NCI-H2196 treated with DMSO at 0.1 percent for 48 hours (cell line): ENCODE measurements at regions not wholly inside any gene's neighbourhood (a gene's known extent, or its start where the extent isn't known, plus 50 kb on each side); places are given as distances from the start of the nearest gene placed in this dataset.
"Not testable (repeated sequence)": the region's sequence is repeated elsewhere in the genome, so short reads cannot be mapped to it uniquely, and the experiment has no call there.

Experiments
- DNase-seq: peaks from one replicate; lab custom pipeline; 2025; ENCODE audit not compliant: unreplicated experiment; lab: John Stamatoyannopoulos, UW

DNA sequence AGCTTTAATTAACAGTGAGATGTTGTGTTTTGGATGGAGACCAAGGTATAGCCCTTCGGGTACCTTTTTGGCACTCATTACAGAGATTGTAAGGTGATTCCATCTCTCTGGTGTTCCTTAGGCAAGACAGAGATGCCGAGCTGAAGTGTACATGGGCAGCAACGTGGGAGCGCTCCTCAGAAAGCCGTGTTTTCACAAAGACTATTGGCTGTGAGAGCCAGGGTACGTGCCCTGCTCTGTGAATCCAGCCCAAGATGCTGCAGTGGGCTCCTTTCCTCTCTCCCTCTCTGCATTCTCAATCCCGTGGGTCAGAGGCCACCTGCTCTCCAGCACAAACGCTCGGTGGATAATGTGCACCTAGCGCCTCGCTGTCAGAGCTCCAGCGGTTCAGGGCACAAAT, 203.0 kb upstream of the EPHA4 start:
- no peak for DNase-seq

GRCh38 chr2:221774136-221774535, 202.0 kb upstream of the EPHA4 start:
- DNase-seq, result no peak

DNA sequence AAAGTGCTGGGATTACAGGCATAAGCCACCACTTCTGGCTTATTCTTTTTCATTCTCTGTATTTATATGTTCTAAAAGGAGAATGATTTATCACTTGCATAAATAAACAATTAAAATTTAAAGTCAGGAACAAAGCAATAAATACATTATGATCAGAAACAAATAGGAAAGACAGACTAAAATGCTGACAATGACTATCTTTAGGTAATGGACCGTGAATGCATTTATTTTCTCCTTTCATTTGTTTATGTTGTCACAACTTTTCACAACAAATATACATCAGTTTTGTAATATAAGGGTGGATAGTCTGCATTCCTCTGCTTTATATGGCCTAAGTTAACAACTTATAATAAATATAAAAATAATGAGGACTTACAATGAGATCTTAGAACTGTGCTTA, 199.2 kb upstream of the EPHA4 start:
- DNase-seq, result no peak

- no peak for DNase-seq
Observed at GRCh38 chr2:221767106-221768012, 195.3 kb upstream of the EPHA4 start.

GRCh38 chr2:221762496-221762895, 190.4 kb upstream of the EPHA4 start:
- no peak for DNase-seq

DNA sequence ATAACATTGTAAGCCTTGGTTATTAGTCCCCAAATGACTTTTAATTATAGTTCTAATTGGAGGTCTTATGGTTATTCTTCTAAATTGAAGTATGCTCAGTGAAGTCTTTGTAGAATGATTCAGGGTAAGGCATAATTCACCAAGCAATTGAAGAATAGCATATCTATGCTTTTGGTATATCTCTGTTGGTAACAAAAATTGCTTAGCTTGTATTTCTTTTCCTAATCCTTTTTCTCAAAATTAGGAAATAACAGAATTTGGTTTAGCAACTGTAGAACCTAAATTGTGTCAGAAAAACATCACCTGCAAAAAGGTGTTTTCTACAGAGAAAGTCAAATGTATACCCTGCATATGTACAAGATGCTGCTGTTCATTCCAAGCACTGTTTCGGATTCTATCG, 189.2 kb upstream of the EPHA4 start:
- DNase-seq, result no peak

DNA sequence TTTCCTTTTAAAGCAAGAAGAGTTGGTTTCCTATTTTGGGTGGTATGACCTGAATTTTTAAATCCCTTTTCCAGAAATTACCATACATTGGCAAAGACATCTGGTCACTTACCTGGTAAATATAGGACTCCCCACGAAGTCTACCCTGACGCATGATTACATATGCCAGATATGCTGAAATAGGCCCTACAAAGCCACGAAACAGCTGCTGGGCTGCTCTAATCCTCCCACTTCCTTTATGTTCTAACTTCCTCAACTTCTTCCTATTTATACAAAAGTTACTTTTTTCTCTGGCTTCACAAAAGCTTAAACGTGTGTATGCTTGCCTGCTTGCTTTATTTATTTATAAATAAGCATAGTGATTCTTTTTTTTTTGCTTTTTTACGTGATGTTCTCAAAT, 186.0 kb upstream of the EPHA4 start:
- DNase-seq, result no peak

DNA sequence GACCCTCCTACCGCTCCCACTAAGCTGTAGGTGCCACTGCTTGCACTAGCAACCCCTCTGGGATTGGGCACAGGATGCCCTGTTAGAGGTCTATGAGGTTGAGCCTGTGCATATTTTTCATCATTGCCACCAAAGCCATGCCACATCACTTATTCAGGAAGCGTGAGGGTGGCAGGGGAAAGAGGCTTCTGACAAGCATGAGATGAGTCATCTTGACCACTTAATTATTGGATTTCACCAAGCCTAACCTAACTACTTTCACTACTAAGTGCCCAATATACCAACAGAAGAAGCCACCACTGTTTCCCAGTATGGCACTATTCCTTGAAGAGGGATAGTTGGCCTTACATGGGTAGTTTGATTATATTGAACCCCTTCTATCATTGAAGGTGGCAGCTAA, 181.3 kb upstream of the EPHA4 start:
- DNase-seq, result no peak

DNA sequence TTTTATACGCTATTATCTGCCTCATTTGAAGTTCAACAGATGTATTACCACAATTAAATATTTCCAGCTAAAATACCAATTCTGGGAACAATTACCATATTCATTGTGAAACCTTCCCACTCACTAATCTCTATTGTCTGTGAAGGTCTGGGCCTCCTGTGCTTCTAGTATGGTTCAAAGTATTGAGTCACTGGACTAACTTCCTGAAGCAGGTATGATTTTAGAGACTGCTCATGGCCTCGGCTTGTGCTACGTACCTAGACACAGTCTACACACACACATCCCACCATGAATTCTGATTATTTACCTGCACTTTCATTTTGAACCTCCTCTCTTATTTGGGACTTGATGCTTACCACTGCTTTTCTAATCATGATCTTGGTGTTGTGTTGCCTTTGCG, 180.7 kb upstream of the EPHA4 start:
- DNase-seq, result no peak

- DNase-seq, result no peak
Observed at GRCh38 chr2:221750316-221750715, 178.2 kb upstream of the EPHA4 start.

- no peak for DNase-seq
Observed at GRCh38 chr2:221747289-221747972, 175.3 kb upstream of the EPHA4 start.

GRCh38 chr2:221741496-221742211, 169.6 kb upstream of the EPHA4 start:
- no peak for DNase-seq

GRCh38 chr2:221731432-221732145, 159.5 kb upstream of the EPHA4 start:
- DNase-seq, result no peak

DNA sequence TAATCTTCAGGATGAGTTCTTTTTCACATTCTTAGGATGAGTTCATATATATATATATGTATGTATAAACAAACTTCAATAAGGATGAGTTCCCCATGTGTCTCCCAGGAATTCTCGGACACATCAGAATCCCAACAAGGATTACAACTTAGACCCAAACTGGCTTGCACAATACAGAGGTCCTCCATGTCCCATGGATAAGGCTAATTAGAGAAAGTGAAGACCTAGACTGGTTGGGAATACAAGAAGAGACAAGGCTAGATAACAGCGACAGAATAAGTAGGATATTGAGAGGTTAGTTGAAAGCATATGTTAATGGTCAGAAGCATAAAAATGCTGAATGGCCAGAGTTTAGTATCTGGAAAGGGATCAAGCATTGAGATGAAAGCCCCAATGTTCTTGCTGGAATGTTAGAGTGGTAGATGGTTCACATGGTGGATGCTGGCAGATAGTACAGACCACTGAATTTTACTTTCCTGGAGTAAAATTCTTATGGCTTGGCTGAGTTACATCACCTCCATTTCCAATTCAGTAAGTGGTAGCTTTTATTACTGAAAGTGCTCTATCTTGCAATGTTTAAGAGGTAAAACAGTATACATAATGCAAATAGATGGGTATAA, 154.9 kb upstream of the EPHA4 start:
- no peak for DNase-seq

GRCh38 chr2:221724631-221725203, 152.6 kb upstream of the EPHA4 start:
- DNase-seq, result no peak

- not testable (repeated sequence) for DNase-seq
Observed at GRCh38 chr2:221724117-221724516, 152.0 kb upstream of the EPHA4 start.

GRCh38 chr2:221716426-221717303, 144.6 kb upstream of the EPHA4 start:
- no peak for DNase-seq

GRCh38 chr2:221715523-221716247, 143.6 kb upstream of the EPHA4 start:
- no peak for DNase-seq

GRCh38 chr2:221710744-221711143, 138.6 kb upstream of the EPHA4 start:
- DNase-seq, result no peak
